GM23248 (cell line): ENCODE measurements at regions not wholly inside any gene's neighbourhood (a gene's known extent, or its start where the extent isn't known, plus 50 kb on each side); places are given as distances from the start of the nearest gene placed in this dataset.

Source experiments
- EZH2 ChIP-seq: fragments of 200-600 bp; sonication (generic); IDR thresholded peaks from 2 replicates; pipeline ENCODE4 v1.6.1; 2018; ENCODE audit warnings: antibody characterized with exemption, mild to moderate bottlenecking; ENCODE audit not compliant: insufficient read depth, poor library complexity, severe bottlenecking
- EZH2phosphoT487 ChIP-seq: fragments of 200-600 bp; sonication (generic); IDR thresholded peaks from 2 replicates; pipeline ENCODE4 v1.6.1; 2018; ENCODE audit warnings: antibody characterized with exemption, moderate library complexity, mild to moderate bottlenecking, low read depth; ENCODE audit not compliant: insufficient read depth

- no peak for TF ChIP-seq EZH2
- no peak for TF ChIP-seq EZH2phosphoT487
Observed at GRCh38 chr15:67914537-67915460, 75.0 kb upstream of the RNU6-1 start.
